Astrocyte (in vitro differentiated cells and primary cell): ENCODE measurements at regions not wholly inside any gene's neighbourhood (a gene's known extent, or its start where the extent isn't known, plus 50 kb on each side); places are given as distances from the start of the nearest gene placed in this dataset.

Source experiments
- DNase-seq: peaks from one replicate; pipeline ENCODE4 v3.0.0-alpha.2; 2010; ENCODE audit warnings: low read depth
- FAIRE-seq: peaks from 2 replicates; lab custom pipeline; 2011; peaks lifted over from hg19 to GRCh38; lab: Jason Lieb, UNC
- H2AFZ ChIP-seq: 2 replicates; pipeline ENCODE4 v1.6.0; 2012; ENCODE audit warnings: low read depth, low read length, inconsistent platforms
- H3K27ac ChIP-seq: 2 replicates; pipeline ENCODE4 v1.5.1; 2011; ENCODE audit warnings: low read depth, low read length, inconsistent platforms
- H3K27me3 ChIP-seq: 2 replicates; pipeline ENCODE4 v1.6.0; 2011; ENCODE audit warnings: low read length, inconsistent platforms; ENCODE audit not compliant: insufficient read depth
- H3K36me3 ChIP-seq: 2 replicates; pipeline ENCODE4 v1.5.1; 2011; ENCODE audit warnings: low read length, inconsistent platforms; ENCODE audit not compliant: insufficient read depth
- H3K4me1 ChIP-seq: 2 replicates; pipeline ENCODE4 v1.5.1; 2011; ENCODE audit warnings: low read length, inconsistent platforms; ENCODE audit not compliant: insufficient read depth
- H3K4me2 ChIP-seq: 2 replicates; pipeline ENCODE4 v1.6.0; 2012; ENCODE audit warnings: low read length, inconsistent platforms
- H3K4me3 ChIP-seq: 2 replicates; pipeline ENCODE4 v1.5.1; 2011; ENCODE audit warnings: low read depth, mild to moderate bottlenecking, low read length, inconsistent platforms; ENCODE audit not compliant: insufficient read depth
- H3K79me2 ChIP-seq: 2 replicates; pipeline ENCODE4 v1.6.0; 2012; ENCODE audit warnings: mild to moderate bottlenecking, low read length, inconsistent platforms; ENCODE audit not compliant: insufficient read depth
- H3K9ac ChIP-seq: 2 replicates; pipeline ENCODE4 v1.6.0; 2012; ENCODE audit warnings: mild to moderate bottlenecking, low read length, inconsistent platforms
- H3K9me3 ChIP-seq: 2 replicates; pipeline ENCODE4 v1.5.1; 2012; ENCODE audit warnings: low read depth, mild to moderate bottlenecking, low read length, inconsistent platforms; ENCODE audit not compliant: insufficient read depth
- H4K20me1 ChIP-seq: 2 replicates; pipeline ENCODE4 v1.6.0; 2012; ENCODE audit warnings: low read length, inconsistent platforms; ENCODE audit not compliant: insufficient read depth
- H3K27ac Mint-ChIP-seq: one replicate; pipeline ENCODE4 v1.8.0; 2021; ENCODE audit warnings: mild to moderate bottlenecking, mixed read lengths; ENCODE audit not compliant: unreplicated experiment
- H3K27me3 Mint-ChIP-seq: one replicate; pipeline ENCODE4 v1.8.0; 2021; ENCODE audit warnings: low read depth, mixed read lengths; ENCODE audit not compliant: unreplicated experiment
- H3K36me3 Mint-ChIP-seq: one replicate; pipeline ENCODE4 v1.8.0; 2021; ENCODE audit warnings: low read depth, mixed read lengths; ENCODE audit not compliant: unreplicated experiment
- H3K4me1 Mint-ChIP-seq: one replicate; pipeline ENCODE4 v1.8.0; 2021; ENCODE audit warnings: low read depth, mixed read lengths; ENCODE audit not compliant: unreplicated experiment
- H3K4me3 Mint-ChIP-seq: one replicate; pipeline ENCODE4 v1.8.0; 2021; ENCODE audit warnings: mild to moderate bottlenecking, moderate library complexity, mixed read lengths; ENCODE audit not compliant: unreplicated experiment
- H3K9me3 Mint-ChIP-seq: one replicate; pipeline ENCODE4 v1.8.0; 2021; ENCODE audit warnings: mild to moderate bottlenecking, mixed read lengths; ENCODE audit not compliant: unreplicated experiment
- CTCF ChIP-seq: IDR thresholded peaks from 2 replicates; pipeline ENCODE4 v1.5.1; 2011; ENCODE audit warnings: low read depth, mild to moderate bottlenecking, inconsistent platforms, low read length, moderate library complexity; ENCODE audit not compliant: insufficient read depth
- EZH2 ChIP-seq: IDR thresholded peaks from 2 replicates; pipeline ENCODE4 v1.6.1; 2012; ENCODE audit warnings: mild to moderate bottlenecking, low read length, inconsistent platforms; ENCODE audit not compliant: insufficient read depth

- no peaks in the 10 kb centered on the region for H3K27me3 Mint-ChIP-seq
- H3K27ac Mint-ChIP-seq: no peak overlapping the region
- Histone ChIP-seq H3K36me3 (no peaks in the 10 kb centered on the region), H2AFZ (peak overlapping the region; percentile 58), H3K27me3 (no peaks in the 10 kb centered on the region), H4K20me1 (no peaks in the 10 kb centered on the region), H3K9ac (no peak overlapping the region), H3K9me3 (no peaks in the 10 kb centered on the region), H3K79me2 (no peaks in the 10 kb centered on the region), H3K4me1 (no peaks in the 10 kb centered on the region), H3K4me2 (no peak overlapping the region), H3K27ac (no peak overlapping the region), H3K4me3 (no peak overlapping the region)
- H3K4me3 Mint-ChIP-seq: no peak overlapping the region
- DNase-seq: no peak
- no peaks in the 10 kb centered on the region for H3K9me3 Mint-ChIP-seq
- no peaks in the 10 kb centered on the region for H3K36me3 Mint-ChIP-seq
- no peak for TF ChIP-seq CTCF
- TF ChIP-seq EZH2: no peak
- FAIRE-seq: peak; percentile 23
- H3K4me1 Mint-ChIP-seq: peaks cover 10% of the 10 kb centered on the region
Measured at GRCh38 chr12:92648242-92649031, 54.4 kb upstream of the PLEKHG7 start.

GRCh38 chr12:92641291-92641690 lies 61.5 kb upstream of the PLEKHG7 start:
- TF ChIP-seq EZH2 (no peak), CTCF (no peak)
- no peak overlapping the region for H2AFZ ChIP-seq
- FAIRE-seq: no peak
- Mint-ChIP-seq H3K27ac (no peak overlapping the region), H3K4me3 (no peak overlapping the region), H3K9me3 (peaks cover 3% of the 10 kb centered on the region), H3K4me1 (no peaks in the 10 kb centered on the region), H3K27me3 (no peaks in the 10 kb centered on the region), H3K36me3 (no peaks in the 10 kb centered on the region)
- no peaks in the 10 kb centered on the region for H3K79me2 ChIP-seq
- no peak overlapping the region for H3K4me2 ChIP-seq
- no peaks in the 10 kb centered on the region for H3K36me3 ChIP-seq
- no peak overlapping the region for H3K4me3 ChIP-seq
- H3K9ac ChIP-seq: no peak overlapping the region
- H4K20me1 ChIP-seq: no peaks in the 10 kb centered on the region
- DNase-seq: no peak
- H3K27me3 ChIP-seq: no peaks in the 10 kb centered on the region
- H3K4me1 ChIP-seq: no peaks in the 10 kb centered on the region
- no peaks in the 10 kb centered on the region for H3K9me3 ChIP-seq
- no peak overlapping the region for H3K27ac ChIP-seq

- Histone ChIP-seq H3K27me3 (no peaks in the 10 kb centered on the region), H3K27ac (no peak overlapping the region), H3K79me2 (no peaks in the 10 kb centered on the region), H3K36me3 (no peaks in the 10 kb centered on the region), H2AFZ (no peak overlapping the region), H3K9ac (no peak overlapping the region), H4K20me1 (no peaks in the 10 kb centered on the region), H3K4me1 (no peaks in the 10 kb centered on the region), H3K4me3 (no peak overlapping the region), H3K9me3 (no peaks in the 10 kb centered on the region), H3K4me2 (no peak overlapping the region)
- Mint-ChIP-seq H3K27ac (no peak overlapping the region), H3K4me3 (no peak overlapping the region), H3K4me1 (no peaks in the 10 kb centered on the region), H3K27me3 (no peaks in the 10 kb centered on the region), H3K36me3 (no peaks in the 10 kb centered on the region), H3K9me3 (peaks cover 3% of the 10 kb centered on the region)
- DNase-seq (no peak), FAIRE-seq (no peak)
- TF ChIP-seq EZH2 (no peak), CTCF (no peak)
Measured at GRCh38 chr12:92640691-92641090, 62.1 kb upstream of the PLEKHG7 start.
